ENCODE measurements at regions not wholly inside any gene's neighbourhood (a gene's known extent, or its start where the extent isn't known, plus 50 kb on each side); places are given as distances from the start of the nearest gene placed in this dataset.

GRCh38 chr6:143594647-143595046 is 83.1 kb upstream of the PHACTR2 start:
- no peak for DNase-seq

- DNase-seq: no peak
These were observed 80.8 kb upstream of the FUCA2 start for GRCh38 chr6:143592335-143592734.

GRCh38 chr6:143591441-143591840 is 79.9 kb upstream of the FUCA2 start:
- no peak for DNase-seq

GRCh38 chr6:143589162-143589561 is 77.6 kb upstream of the FUCA2 start:
- DNase-seq: no peak

- DNase-seq: no peak
These were observed 75.0 kb upstream of the FUCA2 start for GRCh38 chr6:143586557-143586956.

GRCh38 chr6:143585716-143586115 is 74.2 kb upstream of the FUCA2 start:
- no peak for DNase-seq

- no peak for DNase-seq
These were observed 73.7 kb upstream of the FUCA2 start for GRCh38 chr6:143585241-143585640.

GRCh38 chr6:143583542-143584327 is 72.2 kb upstream of the FUCA2 start:
- no peak for DNase-seq

GRCh38 chr6:143581835-143582480 is 70.4 kb upstream of the FUCA2 start:
- no peak for DNase-seq

GRCh38 chr6:143579703-143580102 is 68.2 kb upstream of the FUCA2 start:
- no peak for DNase-seq

GRCh38 chr6:143578054-143578453 is 66.5 kb upstream of the FUCA2 start:
- DNase-seq: no peak

- no peak for DNase-seq
These were observed 64.4 kb upstream of the FUCA2 start for GRCh38 chr6:143575901-143576426.

- peak in 6 of 14 donors; percentile 1 to 35 (median 10) for DNase-seq
These were observed 63.9 kb upstream of the FUCA2 start for GRCh38 chr6:143575440-143575839.

GRCh38 chr6:143570147-143570853 is 58.8 kb upstream of the FUCA2 start:
- no peak for DNase-seq

- no peak for DNase-seq
These were observed 57.5 kb upstream of the FUCA2 start for GRCh38 chr6:143569040-143569439.

- no peak for DNase-seq
These were observed 53.0 kb upstream of the FUCA2 start for GRCh38 chr6:143564484-143565017.

- no peak for DNase-seq
These were observed 50.6 kb upstream of the FUCA2 start for GRCh38 chr6:143562143-143562542.
